Progenitor cell of endocrine pancreas (in vitro differentiated cells): ENCODE measurements at regions not wholly inside any gene's neighbourhood (a gene's known extent, or its start where the extent isn't known, plus 50 kb on each side); places are given as distances from the start of the nearest gene placed in this dataset.

ENCODE experiments used
- DNase-seq: peaks from one replicate; pipeline ENCODE4 v3.0.0; 2021; ENCODE audit warnings: low spot score; ENCODE audit not compliant: unreplicated experiment
- H3K27ac Mint-ChIP-seq: 2 replicates; pipeline ENCODE4 v1.8.0; 2021; ENCODE audit warnings: mild to moderate bottlenecking, moderate library complexity, mixed read lengths
- H3K27me3 Mint-ChIP-seq: 2 replicates; pipeline ENCODE4 v1.8.0; 2021; ENCODE audit warnings: mixed read lengths
- H3K36me3 Mint-ChIP-seq: 2 replicates; pipeline ENCODE4 v1.8.0; 2022; ENCODE audit warnings: mixed read lengths; ENCODE audit not compliant: insufficient read depth
- H3K4me1 Mint-ChIP-seq: 2 replicates; pipeline ENCODE4 v1.8.0; 2021; ENCODE audit warnings: low read depth, mixed read lengths
- H3K4me3 Mint-ChIP-seq: 2 replicates; pipeline ENCODE4 v1.8.0; 2021; ENCODE audit warnings: low read depth, mild to moderate bottlenecking, moderate library complexity, mixed read lengths
- H3K9me3 Mint-ChIP-seq: 2 replicates; pipeline ENCODE4 v1.8.0; 2021; ENCODE audit warnings: low read depth, mixed read lengths
- CTCF ChIP-seq: fragments of 200-600 bp; sonication (generic); IDR thresholded peaks from one replicate; pipeline ENCODE4 v1.5.0; 2021; ENCODE audit warnings: antibody characterized with exemption, mild to moderate bottlenecking; ENCODE audit not compliant: unreplicated experiment

DNA sequence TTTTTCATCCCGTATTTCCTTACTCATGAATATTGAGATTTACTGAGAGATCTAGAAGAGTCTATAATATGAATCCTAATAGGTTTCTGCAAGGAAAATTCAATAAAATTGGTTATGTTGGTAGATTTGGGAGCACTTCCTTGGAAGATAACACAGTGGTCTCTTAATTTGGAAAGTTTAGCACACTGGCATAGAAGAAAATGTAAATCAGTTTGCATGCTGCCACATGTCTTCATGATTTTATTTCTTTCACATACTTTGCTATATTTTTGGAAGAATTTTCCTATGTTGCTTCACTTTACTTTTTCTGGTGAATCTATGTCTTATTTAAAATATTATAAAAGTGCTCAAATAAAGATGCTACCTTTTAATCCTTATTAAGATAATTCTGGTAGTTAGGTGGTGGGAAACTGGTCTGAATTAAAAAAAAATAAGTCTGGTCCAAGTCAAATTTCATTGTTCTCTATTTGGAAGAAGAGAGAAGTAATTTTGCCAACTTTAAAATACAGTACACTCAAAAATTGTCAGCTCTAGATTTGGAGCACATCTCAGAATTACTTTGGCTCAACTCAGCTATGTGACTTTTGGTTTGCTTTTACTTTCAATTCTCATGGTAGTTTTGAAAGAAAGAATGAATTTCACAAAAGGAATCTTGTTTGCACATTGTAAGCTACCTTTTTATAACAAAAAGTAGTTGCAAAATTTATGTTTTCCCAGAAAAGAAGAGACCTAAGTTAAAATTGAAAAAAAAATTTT is 197.3 kb downstream of the CENPW start:
- Mint-ChIP-seq H3K27me3 (no peaks in the 10 kb centered on the region), H3K9me3 (no peaks in the 10 kb centered on the region)

DNA sequence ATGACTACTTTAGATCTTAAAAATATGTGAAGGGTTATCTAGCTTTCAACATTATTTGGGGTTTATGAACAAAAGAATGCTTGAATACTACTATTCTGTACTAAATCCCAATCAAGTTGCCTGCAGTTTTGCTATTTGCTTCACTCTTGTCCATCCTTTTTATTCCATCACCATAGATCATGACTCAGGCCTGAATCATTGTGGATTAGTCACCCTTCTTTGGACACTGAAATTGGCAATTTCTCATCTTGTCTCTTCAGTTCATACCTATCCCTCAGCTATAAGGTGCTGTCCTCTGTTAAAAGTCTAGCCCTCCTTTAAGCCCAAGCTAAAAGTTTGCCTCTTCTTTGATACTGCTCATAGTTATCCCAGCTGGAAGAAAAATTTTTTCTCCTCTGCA is 199.1 kb downstream of the CENPW start:
- H3K27ac Mint-ChIP-seq = no peak overlapping the region
- H3K27me3 Mint-ChIP-seq = no peaks in the 10 kb centered on the region
- H3K36me3 Mint-ChIP-seq = no peaks in the 10 kb centered on the region
- H3K4me3 Mint-ChIP-seq = no peak overlapping the region
- no peak for TF ChIP-seq CTCF
- peaks cover 4% of the 10 kb centered on the region for H3K4me1 Mint-ChIP-seq
- no peak for DNase-seq
- H3K9me3 Mint-ChIP-seq = peaks cover 2% of the 10 kb centered on the region

More for the DNA sequence above, 197.3 kb downstream of the CENPW start:
- H3K27ac Mint-ChIP-seq = no peak overlapping the region
- no peaks in the 10 kb centered on the region for H3K36me3 Mint-ChIP-seq
- DNase-seq = no peak
- no peak for TF ChIP-seq CTCF
- H3K4me1 Mint-ChIP-seq = peaks cover 4% of the 10 kb centered on the region
- no peak overlapping the region for H3K4me3 Mint-ChIP-seq

DNA sequence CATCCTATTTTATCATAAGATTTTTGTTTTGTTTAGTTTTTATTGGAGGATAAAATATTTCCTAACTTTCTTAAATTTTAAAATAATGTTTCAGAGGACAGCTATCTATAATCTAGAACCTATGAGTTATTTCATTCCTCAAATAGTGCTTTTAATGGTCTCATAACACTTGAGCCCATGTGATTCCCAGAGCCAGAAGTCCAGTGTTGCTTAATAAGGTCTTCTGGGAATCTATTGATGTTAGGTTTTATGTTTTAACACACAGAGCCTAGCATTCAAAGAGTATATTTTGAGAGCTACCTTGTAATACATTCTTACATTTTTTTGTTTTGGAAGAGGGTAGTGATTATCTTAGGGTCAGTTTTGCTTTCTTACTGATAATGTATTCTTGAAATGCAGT is 200.2 kb downstream of the CENPW start:
- no peaks in the 10 kb centered on the region for H3K36me3 Mint-ChIP-seq
- H3K4me1 Mint-ChIP-seq = peaks cover 4% of the 10 kb centered on the region
- no peaks in the 10 kb centered on the region for H3K27me3 Mint-ChIP-seq
- H3K9me3 Mint-ChIP-seq = peaks cover 6% of the 10 kb centered on the region
- no peak overlapping the region for H3K27ac Mint-ChIP-seq
- TF ChIP-seq CTCF = no peak
- H3K4me3 Mint-ChIP-seq = no peak overlapping the region
- DNase-seq = no peak

DNA sequence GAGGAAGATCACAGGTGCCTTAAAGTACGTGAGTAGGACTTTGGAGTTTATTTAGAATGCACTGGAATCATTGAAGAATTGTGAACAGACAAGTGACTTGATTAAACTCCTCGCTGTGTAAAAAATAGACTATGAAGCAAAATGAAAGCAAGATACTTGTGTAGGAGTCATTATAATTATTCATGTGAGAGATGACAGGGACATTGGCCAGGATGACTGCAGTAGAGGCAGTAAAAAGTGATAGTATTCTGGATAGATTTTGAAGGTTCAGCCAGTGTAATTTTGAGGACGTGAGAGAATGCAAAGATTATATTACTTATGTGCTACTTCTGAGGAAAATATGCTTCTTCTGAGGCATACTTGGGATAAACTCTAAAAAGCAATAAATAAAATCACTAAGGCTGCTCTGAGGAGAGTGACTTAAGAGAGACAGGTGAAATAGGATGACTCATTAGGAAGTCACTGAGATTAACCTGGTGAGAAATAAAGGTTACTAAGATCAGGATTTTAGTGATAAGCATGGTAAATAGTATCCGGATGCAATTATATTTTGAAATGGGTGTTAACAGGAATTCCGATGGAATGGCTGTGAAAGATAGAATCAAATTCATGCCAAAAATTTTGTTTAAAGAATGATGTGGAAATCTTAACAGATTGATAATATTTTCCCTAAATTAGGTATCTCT is 202.0 kb downstream of the CENPW start:
- no peak for TF ChIP-seq CTCF
- no peak overlapping the region for H3K4me3 Mint-ChIP-seq
- H3K36me3 Mint-ChIP-seq = no peaks in the 10 kb centered on the region
- peaks cover 5% of the 10 kb centered on the region for H3K4me1 Mint-ChIP-seq
- H3K27me3 Mint-ChIP-seq = no peaks in the 10 kb centered on the region
- no peak for DNase-seq
- H3K9me3 Mint-ChIP-seq = peaks cover 6% of the 10 kb centered on the region
- no peak overlapping the region for H3K27ac Mint-ChIP-seq

DNA sequence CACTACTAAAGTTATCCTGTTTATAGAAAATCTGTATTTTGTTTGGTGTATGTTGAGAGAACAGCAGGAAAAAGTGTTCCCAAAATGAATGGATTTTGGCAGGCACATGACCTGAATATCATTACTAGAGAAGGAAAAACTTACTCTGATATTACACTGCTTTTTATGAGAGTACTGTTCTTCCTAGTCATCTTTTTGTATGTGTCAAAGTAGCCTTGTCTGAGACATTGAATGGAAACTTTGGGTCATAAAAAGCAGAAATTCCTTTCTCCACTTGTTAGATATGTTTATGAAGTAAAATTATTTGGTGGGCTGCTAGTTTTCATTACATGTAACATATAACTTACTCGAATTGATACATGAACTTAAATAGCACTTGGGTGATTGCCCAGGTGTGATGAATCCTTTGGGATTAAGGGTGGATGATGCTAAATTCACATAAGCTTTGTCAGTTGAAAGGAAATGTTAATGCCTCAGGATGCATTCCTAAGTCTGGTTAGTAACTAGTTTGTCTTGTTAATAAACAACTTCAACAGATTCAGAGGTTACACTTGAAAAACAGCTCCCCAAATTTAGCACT is 206.7 kb downstream of the CENPW start:
- H3K4me1 Mint-ChIP-seq = peaks cover 5% of the 10 kb centered on the region
- no peaks in the 10 kb centered on the region for H3K36me3 Mint-ChIP-seq
- no peaks in the 10 kb centered on the region for H3K27me3 Mint-ChIP-seq
- peaks cover 6% of the 10 kb centered on the region for H3K9me3 Mint-ChIP-seq
- H3K4me3 Mint-ChIP-seq = no peak overlapping the region
- no peak for DNase-seq
- H3K27ac Mint-ChIP-seq = no peak overlapping the region
- no peak for TF ChIP-seq CTCF
